Left kidney (tissue), 1 donor: ENCODE measurements at regions not wholly inside any gene's neighbourhood (a gene's known extent, or its start where the extent isn't known, plus 50 kb on each side); places are given as distances from the start of the nearest gene placed in this dataset.

Source experiments
- DNase-seq: peaks from one replicate; pipeline ENCODE4 v3.0.0-alpha.2; 2013

DNA sequence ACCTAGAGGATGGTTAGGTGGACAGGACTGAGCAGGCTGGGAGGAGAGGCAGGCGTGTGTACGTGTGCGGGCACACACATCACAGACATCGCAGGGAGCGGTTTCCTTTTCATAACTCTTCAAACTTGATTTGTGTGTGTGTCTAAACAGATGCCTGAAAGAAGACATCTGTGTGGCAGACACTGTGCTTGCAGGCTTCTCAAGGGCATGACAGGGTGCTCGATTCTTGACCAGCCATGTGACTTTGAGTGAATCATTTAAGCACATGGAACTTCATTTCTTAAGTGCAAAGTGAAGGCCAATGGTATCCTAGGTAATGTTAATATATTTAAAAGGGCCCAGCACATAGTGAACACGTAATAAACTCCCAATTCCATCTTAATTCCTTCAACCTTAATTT lies 186.5 kb downstream of the SCP2D1 start:
- no peak for DNase-seq

DNA sequence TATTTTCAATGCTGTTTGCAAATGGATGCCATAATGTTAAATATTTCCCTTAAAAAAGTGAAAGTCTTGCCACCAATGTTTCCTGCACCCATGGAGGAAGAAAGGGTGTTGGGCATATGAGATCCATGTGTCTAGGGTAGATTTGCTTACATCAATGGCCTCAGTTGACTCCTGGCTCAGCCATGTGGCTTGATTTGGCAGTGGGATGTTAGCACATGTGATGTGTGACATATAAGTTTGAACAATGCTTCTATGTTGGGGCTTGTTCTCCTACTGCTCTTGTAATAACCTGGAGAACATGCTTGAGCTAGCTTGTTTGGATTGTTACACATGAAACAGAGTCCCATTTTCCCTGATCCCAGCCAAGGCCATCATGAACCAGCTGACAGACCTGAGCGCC lies 187.6 kb downstream of the SCP2D1 start:
- DNase-seq: no peak

DNA sequence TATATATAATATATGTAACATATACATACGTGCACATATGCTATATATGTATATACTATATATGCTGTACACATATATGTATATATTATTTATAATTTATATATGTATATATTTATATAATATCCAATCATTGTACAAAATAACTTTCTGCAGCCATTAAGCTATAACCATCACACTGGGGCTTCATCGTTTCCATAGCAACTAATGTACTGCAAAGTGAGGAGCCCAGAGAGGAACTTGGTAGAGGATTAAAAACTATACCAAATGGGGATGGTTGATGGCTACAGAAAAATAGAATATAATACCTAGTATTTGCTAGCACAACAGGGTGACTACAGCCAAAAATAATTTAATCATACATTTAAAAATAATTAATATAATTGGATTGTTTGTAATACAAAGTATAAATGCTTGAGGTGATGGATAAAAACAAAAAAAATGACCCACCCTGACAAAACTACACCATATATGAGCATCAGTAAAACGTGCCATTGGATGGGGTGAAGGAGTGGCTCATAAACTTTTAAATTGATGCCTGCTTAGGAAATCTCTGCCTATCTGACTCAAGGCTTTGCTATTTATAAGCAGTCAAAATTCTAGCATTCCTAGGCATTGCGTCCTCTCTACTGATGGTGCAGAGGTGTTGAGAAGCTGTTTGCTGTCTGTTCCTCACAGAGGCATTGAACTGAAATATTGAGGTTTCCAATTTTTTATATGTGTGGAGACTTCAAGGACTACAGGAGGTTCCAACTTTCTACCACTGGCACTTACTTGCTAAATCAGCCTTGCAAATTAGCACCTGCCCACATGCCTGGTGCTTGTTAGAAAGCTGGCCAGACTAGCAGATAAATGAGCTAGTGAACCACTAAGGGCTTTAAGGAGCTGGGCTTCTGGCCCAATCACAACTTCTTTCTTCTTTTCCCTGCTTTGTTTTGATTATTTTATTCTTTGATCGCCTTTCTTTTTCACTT lies 190.1 kb downstream of the SCP2D1 start:
- DNase-seq: no peak

DNA sequence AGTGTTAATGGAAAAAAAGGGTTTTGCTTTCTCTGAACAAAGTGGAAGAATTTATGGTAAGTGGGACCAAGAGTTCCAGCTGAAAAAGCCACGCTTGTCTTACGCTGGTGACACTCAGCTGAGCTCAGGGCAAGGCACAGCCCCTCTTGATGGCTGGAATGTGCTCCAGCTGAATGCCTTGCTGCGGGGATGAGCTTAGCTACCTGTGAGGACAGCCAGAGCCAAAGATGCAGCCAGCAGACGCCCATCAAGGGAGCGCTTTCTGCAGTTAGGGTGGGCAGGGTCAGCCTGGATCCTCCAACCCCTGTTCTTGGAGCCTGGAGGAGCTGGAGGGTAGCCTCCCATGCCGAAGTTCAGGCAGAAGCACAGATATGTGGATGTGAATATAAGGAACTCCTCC lies 191.4 kb downstream of the SCP2D1 start:
- DNase-seq: no peak

DNA sequence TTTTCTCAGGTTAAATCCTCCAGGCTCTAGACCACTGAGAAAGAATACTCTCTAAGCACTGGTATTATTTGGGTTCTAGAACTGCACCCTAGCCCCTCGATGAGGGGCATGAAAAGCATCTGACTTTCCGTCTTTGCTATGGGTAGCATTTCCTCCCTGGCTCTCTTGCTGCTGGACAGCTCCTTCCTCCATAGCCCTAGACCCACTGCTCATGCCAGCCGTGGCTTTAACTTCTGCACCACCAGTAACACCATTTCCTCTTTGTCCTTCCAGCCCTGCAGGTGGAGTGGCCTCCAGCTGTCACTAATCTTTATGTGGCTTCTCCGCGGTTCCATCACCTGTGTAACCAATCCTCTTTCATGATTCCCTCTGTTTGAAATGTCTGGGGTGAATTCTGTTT lies 194.9 kb downstream of the SCP2D1 start:
- no peak for DNase-seq

DNA sequence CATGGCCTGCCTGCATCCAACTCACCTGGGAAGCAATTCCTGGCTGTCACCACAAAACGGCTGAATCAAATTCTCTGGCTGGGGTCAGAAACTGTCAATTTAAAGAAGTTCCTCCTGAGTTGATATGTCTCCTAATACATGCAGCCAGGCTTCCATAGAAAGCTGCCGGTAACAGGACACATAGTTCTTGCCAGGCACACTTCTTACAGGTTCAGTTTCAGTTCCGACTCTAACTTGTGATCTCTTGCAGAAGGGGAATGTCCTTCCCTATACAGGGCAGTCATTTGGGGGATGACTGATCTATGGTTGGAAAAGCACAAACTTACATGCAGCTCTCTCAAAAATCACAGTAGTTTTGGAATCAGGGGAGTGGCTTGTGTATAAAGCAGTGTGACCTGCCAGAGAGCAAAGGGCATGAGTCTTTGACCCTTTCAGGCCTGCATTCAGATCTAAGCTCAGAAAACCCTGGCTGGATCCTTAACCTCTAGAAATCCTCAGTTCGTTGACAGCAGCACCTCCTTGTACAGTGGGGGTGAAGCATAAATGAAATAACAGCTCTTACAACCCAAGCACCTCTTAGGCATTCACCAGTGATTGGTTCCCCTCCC lies 195.6 kb downstream of the SCP2D1 start:
- DNase-seq: no peak

DNA sequence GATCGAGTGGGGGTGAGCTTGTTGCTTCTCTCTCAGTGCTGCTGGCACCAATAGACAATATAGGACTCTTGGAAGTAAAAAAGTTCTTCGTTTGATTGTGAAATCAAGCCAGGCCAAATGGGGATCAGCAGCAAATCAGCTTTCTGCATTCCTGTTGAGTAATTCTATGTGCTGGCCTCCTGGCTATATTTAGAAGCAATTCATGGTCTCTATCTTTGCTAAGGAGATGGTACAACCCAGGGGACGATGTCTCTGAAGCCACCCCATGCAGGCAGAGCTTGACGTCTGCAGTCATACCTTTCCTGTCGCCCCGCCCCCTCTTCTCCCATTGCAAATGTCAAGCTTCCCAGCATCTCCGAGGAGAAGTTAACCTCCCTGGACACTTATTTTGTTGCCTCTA lies 199.1 kb downstream of the SCP2D1 start:
- no peak for DNase-seq

DNA sequence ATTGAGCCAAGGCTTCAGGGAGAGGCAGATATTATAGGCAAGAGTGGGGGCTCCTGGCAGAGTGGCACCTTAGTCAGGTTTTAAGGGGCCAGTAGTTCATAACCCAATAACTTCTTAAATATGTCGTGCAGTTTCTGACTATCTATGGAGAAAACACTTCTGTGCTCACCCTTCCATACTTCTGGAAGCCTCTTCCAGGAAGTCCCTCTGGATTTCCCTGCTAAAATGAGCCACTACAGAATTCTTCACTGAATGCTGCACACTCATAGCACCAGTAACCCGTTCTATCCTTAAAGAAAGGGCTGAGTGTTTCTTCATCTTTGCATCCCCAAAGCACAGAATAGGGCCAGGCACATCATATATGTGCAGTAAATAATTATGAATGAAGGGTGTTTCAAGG lies 198.5 kb upstream of the SLC24A3 start:
- DNase-seq: no peak

DNA sequence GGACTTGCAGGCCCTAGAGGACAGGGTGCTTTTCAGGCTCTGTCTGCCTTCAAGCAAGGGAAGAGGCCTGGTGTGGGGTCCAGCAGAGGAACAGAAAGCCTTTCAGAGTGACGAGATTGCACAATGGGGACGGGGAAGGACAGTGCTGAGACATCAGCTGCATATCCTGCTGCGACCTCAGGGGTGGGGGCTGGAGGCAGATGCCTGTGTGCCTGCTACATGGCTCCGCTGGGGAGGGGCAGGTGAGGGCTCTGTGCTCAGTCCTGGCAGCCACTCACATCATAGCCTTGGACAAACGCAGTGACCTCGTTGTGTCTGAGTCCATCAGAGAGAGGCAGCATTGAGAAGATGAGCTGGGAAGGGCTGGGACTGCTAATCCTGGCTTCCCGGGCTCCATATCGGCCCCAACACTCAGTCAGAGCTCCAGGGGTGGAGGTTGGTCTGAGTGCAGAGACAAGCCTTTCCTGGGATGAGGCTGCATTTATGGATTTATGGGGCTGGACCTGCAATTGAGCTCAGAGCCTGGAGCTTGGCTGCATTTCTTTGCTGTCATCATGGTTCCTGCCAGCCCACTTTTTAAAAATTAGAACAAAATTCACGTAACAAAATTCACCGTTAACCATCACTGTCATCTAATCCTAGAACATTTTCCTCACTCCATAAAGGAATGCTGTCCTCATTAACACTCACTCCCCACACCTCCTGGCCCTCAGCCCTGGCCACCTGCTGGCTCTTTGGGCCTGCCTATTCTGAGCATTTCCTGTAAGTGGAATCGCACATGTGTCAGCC lies 196.9 kb upstream of the SLC24A3 start:
- DNase-seq: no peak

DNA sequence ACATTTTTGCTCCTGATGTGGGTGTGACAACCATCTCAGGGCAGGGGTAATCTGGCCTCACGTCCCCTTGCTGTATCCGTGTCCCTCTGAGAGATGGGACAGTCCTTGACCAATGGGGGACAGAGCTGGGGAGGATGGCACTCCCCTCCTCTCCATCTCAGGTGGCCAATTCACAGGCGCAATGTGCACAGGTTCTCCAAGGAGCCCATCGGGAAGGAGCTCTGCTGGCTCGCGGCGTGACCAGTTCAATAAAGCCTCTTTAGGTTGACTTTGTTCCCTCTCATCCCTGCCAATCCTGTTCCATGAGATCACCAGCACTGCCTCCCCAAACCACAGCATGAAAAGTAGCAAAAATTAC lies 196.3 kb upstream of the SLC24A3 start:
- DNase-seq: no peak

DNA sequence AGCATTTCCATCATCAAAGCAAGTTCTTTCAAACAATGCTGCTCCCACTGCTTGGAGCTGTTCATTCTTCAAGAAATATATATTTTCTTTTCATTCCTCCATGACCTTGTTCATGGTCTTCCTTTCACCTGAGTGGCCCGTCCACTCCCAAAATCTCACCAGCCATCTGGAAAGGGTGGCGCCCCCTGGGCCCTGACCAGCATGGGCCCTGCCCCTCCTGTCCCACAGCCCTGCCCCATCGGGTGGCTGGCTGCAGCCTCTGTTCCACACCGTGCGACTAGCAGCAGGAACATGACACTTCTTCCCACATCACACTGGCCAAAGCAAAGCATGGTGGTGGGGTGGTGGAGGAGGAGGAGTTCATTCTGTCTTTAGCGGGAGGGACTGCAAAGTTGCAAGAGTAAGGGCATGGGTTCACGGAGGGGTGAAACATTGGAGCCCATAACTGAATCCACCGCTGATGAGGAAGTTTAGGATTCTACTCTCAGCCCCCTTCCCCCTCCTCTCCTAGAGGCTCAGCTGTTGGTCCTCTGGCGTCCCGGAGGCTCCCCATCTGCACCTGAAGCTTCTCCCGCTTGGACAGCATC lies 195.2 kb upstream of the SLC24A3 start:
- no peak for DNase-seq

DNA sequence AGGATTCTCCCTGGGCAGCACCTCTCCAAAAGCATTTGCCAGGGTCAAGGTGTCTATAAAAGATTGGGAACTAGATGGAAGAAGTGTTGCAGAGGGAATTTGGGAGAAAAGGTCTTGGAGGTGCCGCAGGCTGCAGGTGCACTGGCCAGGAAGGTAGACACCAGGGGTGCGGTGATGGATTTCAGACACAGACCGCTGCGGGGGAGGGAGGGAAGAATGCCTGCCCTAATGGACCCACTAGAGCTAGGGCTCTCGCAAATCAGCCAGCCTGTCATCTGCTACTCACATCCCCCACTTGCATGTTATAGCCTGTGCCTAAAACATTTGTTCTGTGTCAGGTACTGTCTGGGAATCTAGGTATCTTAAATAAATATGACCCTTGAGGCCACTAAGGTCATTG lies 193.6 kb upstream of the SLC24A3 start:
- peak; percentile 29 for DNase-seq

DNA sequence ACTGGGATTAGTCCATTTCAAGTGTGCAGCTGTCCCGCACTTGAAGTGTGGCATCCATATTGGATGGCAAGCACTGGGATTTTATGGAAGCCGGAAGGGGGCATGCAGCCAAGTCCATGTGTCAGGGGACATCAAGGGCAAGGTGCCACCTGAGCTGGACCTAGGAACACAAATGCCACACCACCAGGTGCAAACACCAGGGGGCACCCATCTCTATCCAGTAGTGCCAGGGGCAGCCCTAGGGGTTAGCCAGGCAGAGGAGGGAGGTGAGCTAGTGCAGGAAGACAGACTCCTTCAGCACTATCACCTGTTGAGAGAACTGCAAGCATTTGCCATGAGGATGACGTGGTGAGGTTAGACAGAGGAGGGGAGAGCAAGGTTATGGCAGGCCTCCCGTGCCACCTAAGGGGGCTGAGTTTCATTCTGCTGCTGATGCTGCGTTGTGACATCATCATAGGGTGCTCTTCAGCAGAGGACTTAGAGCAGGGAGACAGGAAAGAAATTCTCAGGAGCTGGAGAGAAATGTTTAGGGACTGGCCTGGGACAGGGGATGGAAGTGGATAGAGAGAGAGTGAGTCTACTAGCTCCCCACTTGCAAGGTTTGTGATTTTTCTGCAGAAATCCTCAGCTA lies 192.6 kb upstream of the SLC24A3 start:
- DNase-seq: no peak

DNA sequence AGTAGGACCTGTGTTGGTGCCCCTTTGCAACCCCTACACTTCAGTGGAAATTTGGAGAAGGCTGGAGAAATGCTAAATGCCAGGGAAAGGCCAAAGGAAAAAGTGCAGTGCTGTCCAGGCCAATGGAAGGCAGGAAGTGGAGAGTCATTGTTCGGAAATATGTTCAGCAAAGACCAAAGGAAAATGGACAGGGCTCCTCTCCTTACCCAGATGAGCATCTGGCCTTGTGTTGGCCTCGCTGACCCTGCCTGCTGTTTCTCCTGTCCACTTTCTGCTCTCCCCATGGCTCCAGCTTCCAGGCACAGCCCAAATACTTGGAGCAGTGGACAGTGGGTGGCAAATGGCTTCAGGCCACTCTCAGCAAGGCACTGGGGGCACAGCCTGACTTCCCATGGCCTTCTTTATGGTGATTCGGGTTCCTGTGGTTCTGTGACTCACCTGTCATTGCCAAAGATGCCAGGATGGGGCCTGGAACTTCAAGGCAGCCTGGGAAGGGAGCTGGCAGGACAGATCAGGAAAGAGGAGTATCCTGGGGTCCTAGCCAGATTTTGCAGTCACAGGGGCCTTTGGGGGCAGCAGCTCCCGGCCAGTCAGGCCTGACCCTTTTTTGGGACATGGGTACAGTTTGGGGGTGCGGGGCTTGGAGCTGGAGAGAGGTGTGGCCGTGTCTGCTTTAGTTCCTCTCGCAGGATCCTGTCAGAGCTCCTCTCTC lies 190.9 kb upstream of the SLC24A3 start:
- no peak for DNase-seq

DNA sequence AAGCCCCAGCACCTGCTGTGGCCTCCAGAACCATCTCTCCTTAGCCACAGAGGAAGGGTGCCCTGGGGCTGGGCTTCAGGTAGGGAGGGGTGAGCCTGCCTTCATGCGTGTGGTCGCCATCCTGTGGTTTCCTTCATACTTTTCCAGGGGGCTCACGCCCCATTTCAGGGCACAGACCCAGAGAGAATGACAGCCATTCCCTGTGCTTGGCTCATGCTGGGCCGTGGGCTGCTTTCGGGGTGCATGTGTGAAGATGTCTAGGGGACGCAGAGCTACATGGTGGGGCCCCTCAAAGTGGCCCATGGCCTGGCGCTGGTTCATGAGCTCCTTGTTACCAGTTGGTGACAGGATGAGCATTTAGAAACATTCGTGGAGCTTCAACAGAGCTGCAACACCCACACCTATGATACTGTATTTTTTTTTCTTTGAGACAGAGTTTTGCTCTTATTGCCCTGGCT lies 190.3 kb upstream of the SLC24A3 start:
- DNase-seq: no peak

DNA sequence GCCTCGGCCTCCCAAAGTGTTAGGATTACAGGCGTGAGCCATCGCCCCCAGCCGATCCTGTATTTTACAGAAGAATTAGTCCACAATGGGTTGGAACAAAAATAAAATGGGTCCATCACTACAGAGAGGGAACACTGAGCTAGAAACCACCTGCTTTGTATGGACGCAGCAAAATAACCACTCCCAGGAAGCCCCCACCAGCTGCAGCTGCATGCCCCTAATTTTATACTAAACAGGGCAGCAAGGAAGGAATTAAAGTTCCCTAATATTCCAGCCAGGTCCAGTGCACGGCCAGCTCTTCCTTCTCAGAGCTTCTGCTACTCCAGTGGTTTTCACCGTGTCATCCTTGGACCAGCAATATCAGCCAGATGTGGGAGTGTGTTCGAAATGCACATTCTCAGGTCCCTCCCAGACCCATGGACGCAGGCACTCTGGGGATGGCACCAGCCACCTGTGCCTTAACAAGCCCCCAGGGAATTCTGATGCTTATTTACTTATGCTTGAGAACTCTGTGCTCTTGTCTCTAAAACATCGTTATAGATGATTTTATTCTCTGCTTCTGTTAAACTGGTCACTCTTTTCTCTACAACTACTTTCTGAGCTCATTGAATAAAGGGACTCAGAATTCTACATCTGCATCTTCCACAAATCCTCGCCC lies 189.5 kb upstream of the SLC24A3 start:
- no peak for DNase-seq

DNA sequence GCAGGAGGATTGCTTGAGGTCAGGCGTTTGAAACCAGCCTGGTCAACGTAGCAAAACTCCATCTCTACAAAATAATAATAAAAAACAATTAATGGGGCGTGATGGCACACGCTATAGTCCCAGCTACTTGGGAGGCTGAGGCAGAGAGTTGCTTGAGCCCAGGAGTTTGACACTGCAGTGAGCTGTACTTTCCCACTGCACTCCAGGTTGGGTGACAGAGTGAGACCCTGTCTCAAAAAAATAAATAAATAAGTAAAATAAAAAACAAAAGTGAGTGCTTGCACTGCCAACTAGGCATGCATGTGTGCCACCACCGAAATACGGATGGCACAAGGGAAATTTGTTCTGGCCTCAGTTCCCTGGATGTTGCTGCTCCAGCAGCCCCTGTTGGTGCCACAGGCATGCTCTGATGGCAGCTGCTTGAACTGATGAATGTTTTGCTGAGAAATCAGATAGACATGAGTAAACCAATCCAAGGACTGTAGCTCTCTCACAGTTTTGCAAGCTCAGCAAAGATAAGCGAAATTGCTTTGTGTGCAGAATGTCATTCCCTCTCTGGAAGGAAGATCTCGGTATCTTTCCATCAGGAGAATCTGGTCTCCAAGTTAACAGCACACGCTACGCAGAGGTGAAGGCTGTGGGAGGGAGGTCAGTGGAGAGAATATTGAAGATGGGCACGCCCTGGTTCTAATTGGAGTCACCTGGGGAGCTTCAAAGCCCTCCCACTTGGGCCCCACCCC lies 188.0 kb upstream of the SLC24A3 start:
- no peak for DNase-seq

DNA sequence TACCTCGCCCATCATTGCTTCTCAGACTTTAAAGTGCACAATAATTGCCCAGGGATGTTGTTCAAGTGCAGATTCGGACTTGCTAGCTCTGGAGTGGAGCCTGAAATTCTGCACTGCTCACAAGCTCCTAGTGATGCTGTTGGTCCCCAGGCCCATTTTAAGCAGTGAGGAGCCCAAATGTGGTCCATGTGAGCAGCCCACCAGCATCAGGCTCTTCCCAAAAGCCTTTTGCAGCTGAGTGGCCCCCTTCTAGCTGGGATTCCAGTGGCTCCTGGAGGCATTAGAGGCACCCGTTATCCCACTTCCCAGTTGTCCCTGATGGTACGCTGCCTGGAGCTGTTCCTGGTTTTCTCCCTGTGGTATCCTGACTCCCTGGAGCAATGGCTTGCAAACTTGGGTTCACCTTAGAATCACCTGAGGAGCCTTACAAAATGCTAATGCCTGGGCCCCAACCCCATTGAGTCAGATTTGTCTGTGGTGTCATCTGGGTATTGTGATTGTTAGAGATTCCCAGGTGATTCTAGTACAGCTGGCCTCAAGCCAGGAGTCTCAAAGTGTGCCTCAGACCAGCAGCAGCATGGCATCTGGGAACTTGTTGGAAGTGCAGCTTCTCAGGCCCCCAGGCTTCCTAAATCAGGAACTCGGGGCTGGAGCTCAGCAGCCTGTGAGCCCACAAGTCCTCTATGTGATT lies 186.9 kb upstream of the SLC24A3 start:
- DNase-seq: no peak

DNA sequence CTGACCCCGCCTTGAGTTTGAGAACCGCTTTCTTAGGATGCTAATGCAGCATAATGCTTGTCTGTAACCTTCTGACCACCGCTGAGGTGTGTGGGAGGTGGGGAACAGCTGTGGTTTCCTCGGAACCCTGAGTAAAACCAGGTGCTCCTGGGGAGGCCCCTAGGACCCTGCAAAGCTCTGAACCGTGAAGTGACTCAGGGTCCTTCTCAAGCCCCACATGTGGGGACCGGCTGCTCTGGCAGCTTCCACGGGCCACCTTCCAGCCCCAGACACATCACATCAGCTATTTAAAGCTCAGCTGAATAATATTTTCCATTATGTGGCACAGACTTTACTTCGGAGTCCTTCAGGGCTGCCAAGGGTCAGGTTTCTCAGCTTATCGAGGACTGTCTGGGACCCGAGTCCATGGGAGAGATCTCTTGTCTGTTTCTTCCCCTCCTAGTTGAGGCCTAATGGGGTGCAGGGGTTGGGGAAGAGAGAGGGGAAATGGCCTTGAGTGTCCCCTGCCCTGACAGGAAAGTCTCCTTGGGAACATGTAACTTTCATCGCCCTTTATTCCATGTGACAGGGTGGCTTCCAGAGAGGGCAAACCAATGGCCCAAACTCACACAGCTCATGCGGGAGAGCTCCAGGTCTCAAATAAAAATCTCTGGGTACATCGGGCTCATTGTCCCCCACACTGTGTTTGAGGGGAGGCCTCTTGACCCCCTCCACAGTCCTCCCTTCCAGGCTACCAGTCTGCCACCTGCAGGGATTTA lies 186.1 kb upstream of the SLC24A3 start:
- DNase-seq: no peak
